H1 (cell line): ENCODE measurements at regions not wholly inside any gene's neighbourhood (a gene's known extent, or its start where the extent isn't known, plus 50 kb on each side); places are given as distances from the start of the nearest gene placed in this dataset.

ENCODE experiments used
- CTCF ChIA-PET: fragments of 300-600 bp; sonication (Branson Sonifier 250); formaldehyde crosslinking; loops from one replicate; lab custom pipeline; 2021; ENCODE audit not compliant: partially characterized antibody; lab: Charles Lee
- POLR2A ChIA-PET: fragments of 300-600 bp; sonication (Branson Sonifier 250); formaldehyde crosslinking; loops from one replicate; lab custom pipeline; 2021; ENCODE audit warnings: inconsistent platforms; ENCODE audit not compliant: partially characterized antibody; lab: Charles Lee
- DNase-seq, 2 experiments: peaks; one replicate each; pipeline versions ENCODE4 v3.0.0 to v3.0.0-alpha.2; 2010 to 2022; ENCODE audit warnings: low spot score in 2 of 2, low read depth in 1 of 2, mixed read lengths in 1 of 2
- FAIRE-seq: peaks from 2 replicates; lab custom pipeline; 2011; peaks lifted over from hg19 to GRCh38; lab: Jason Lieb, UNC
- H2AFZ ChIP-seq: 2 replicates; pipeline ENCODE4 v1.8.1; 2012; ENCODE audit warnings: low read length, inconsistent platforms
- H2AK5ac ChIP-seq: 2 replicates; pipeline ENCODE4 v1.6.1; 2013; ENCODE audit warnings: low read depth, low read length
- H2BK120ac ChIP-seq: replicated peaks from 2 replicates; pipeline ENCODE3; 2013; ENCODE audit warnings: low read depth, low read length, inconsistent platforms
- H2BK12ac ChIP-seq: 2 replicates; pipeline ENCODE4 v1.6.1; 2013; ENCODE audit warnings: low read depth, low read length
- H2BK15ac ChIP-seq: 2 replicates; pipeline ENCODE4 v1.6.1; 2013; ENCODE audit warnings: low read length
- H2BK20ac ChIP-seq: 2 replicates; pipeline ENCODE4 v1.6.1; 2013; ENCODE audit warnings: low read length
- H2BK5ac ChIP-seq: 2 replicates; pipeline ENCODE4 v1.6.1; 2013; ENCODE audit warnings: low read depth, low read length
- H3K14ac ChIP-seq: 2 replicates; pipeline ENCODE4 v1.6.1; 2013; ENCODE audit warnings: inconsistent platforms; ENCODE audit not compliant: insufficient read length
- H3K18ac ChIP-seq: 2 replicates; pipeline ENCODE4 v1.6.1; 2013; ENCODE audit warnings: low read length; ENCODE audit errors: extremely low read depth
- H3K23ac ChIP-seq: 2 replicates; pipeline ENCODE4 v1.6.1; 2013; ENCODE audit warnings: inconsistent platforms; ENCODE audit not compliant: insufficient read length
- H3K23me2 ChIP-seq: 2 replicates; pipeline ENCODE4 v1.6.1; 2013; ENCODE audit warnings: low read depth, low read length
- H3K27ac ChIP-seq: 2 replicates; pipeline ENCODE4 v1.6.1; 2011; ENCODE audit warnings: low read depth, low read length, inconsistent platforms
- H3K27me3 ChIP-seq, 4 experiments: replicated peaks in 1 of 4; 1 replicate in 1 of 4; 2 replicates in 3 of 4; pipeline versions ENCODE4 v1.6.1 to v1.8.1; 2011 to 2013; ENCODE audit warnings: low read length in 3 of 4, mild to moderate bottlenecking in 3 of 4, inconsistent platforms in 2 of 4, mixed read lengths in 2 of 4, moderate library complexity in 1 of 4; ENCODE audit not compliant: control insufficient read depth in 3 of 4, insufficient read depth in 3 of 4; ENCODE audit errors: extremely low read depth in 1 of 4
- H3K36me3 ChIP-seq, 4 experiments: 2 replicates each; pipeline versions ENCODE4 v1.6.1 to v1.8.1; 2011 to 2013; ENCODE audit warnings: mild to moderate bottlenecking in 4 of 4, low read length in 3 of 4, moderate library complexity in 2 of 4, control low read depth in 1 of 4, inconsistent platforms in 1 of 4; ENCODE audit not compliant: insufficient read depth in 4 of 4, control insufficient read depth in 2 of 4
- H3K4ac ChIP-seq: replicated peaks from 2 replicates; pipeline ENCODE3; 2013; ENCODE audit warnings: low read length, low read depth, mixed read lengths, inconsistent platforms; ENCODE audit not compliant: insufficient read length
- H3K4me1 ChIP-seq, 4 experiments: replicated peaks in 1 of 4; 1 replicate in 1 of 4; 2 replicates in 3 of 4; pipeline versions ENCODE4 v1.6.1 to v1.8.1; 2011 to 2013; ENCODE audit warnings: low read length in 3 of 4, inconsistent platforms in 2 of 4, mixed read lengths in 1 of 4; ENCODE audit not compliant: insufficient read depth in 4 of 4, control insufficient read depth in 3 of 4
- H3K4me2 ChIP-seq, 2 experiments: 2 replicates each; pipeline versions ENCODE4 v1.6.1 to v1.8.1; 2011 to 2013; ENCODE audit warnings: low read depth in 2 of 2, low read length in 2 of 2, control low read depth in 1 of 2, inconsistent platforms in 1 of 2, mild to moderate bottlenecking in 1 of 2; ENCODE audit not compliant: insufficient read depth in 1 of 2
- H3K4me3 ChIP-seq, 4 experiments: fragments of 200-600, 300-600 bp in 1 of 4; sonication (generic), shearing (Covaris generic), sonication (Bioruptor Twin) in 1 of 4; 2 replicates each; pipeline versions ENCODE4 v1.5.1 to v1.8.1; 2011 to 2016; ENCODE audit warnings: low read length in 4 of 4, low read depth in 3 of 4, control low read depth in 2 of 4, inconsistent platforms in 2 of 4, mild to moderate bottlenecking in 2 of 4, mixed read lengths in 1 of 4, moderate library complexity in 1 of 4; ENCODE audit not compliant: insufficient read depth in 2 of 4; ENCODE audit errors: extremely low read depth in 1 of 4
- H3K56ac ChIP-seq: replicated peaks from 2 replicates; pipeline ENCODE3; 2013; ENCODE audit warnings: low read depth, mild to moderate bottlenecking, mixed read lengths, low read length, inconsistent platforms; ENCODE audit not compliant: insufficient read length
- H3K79me1 ChIP-seq: 2 replicates; pipeline ENCODE4 v1.6.1; 2013; ENCODE audit warnings: low read depth, low read length, control low read depth
- H3K79me2 ChIP-seq, 2 experiments: 2 replicates each; pipeline versions ENCODE4 v1.6.1 to v1.8.1; 2012 to 2013; ENCODE audit warnings: low read length in 2 of 2, mild to moderate bottlenecking in 2 of 2, inconsistent platforms in 1 of 2; ENCODE audit not compliant: insufficient read depth in 2 of 2, control insufficient read depth in 1 of 2
- H3K9ac ChIP-seq, 4 experiments: replicated peaks in 1 of 4; 1 replicate in 1 of 4; 2 replicates in 3 of 4; pipeline versions ENCODE4 v1.6.1 to v1.8.1; 2011 to 2013; ENCODE audit warnings: low read depth in 3 of 4, low read length in 3 of 4, control low read depth in 2 of 4, mild to moderate bottlenecking in 2 of 4, moderate library complexity in 2 of 4, inconsistent platforms in 1 of 4; ENCODE audit errors: extremely low read depth in 1 of 4
- H3K9me3 ChIP-seq, 2 experiments: 2 replicates each; pipeline versions ENCODE4 v1.6.1 to v1.8.1; 2012 to 2013; ENCODE audit warnings: mild to moderate bottlenecking in 2 of 2, moderate library complexity in 2 of 2, control low read depth in 1 of 2, inconsistent platforms in 1 of 2, low read depth in 1 of 2, low read length in 1 of 2, mixed read lengths in 1 of 2; ENCODE audit not compliant: insufficient read depth in 2 of 2
- H4K20me1 ChIP-seq, 2 experiments: replicated peaks in 1 of 2; 2 replicates each; pipeline versions ENCODE3 to v1.8.1; 2011 to 2013; ENCODE audit warnings: inconsistent platforms in 2 of 2, low read length in 2 of 2, mild to moderate bottlenecking in 1 of 2; ENCODE audit not compliant: insufficient read depth in 2 of 2, control insufficient read depth in 1 of 2
- H4K5ac ChIP-seq: 2 replicates; pipeline ENCODE4 v1.6.1; 2013; ENCODE audit warnings: low read length, low read depth, mixed read lengths, inconsistent platforms; ENCODE audit not compliant: insufficient read length
- H4K8ac ChIP-seq: 2 replicates; pipeline ENCODE4 v1.8.0; 2013; ENCODE audit warnings: mild to moderate bottlenecking, moderate library complexity, low read length, inconsistent platforms; ENCODE audit not compliant: insufficient read depth; ENCODE audit errors: extremely low read depth
- H4K91ac ChIP-seq: replicated peaks from 2 replicates; pipeline ENCODE3; 2013; ENCODE audit warnings: low read length, mixed read lengths, inconsistent platforms; ENCODE audit not compliant: insufficient read length
- SIN3A ChIP-seq, 2 experiments: IDR thresholded peaks in 1 of 2; conservative IDR thresholded peaks in 1 of 2; 2 replicates each; pipeline ENCODE4 v1.6.1; 2011 to 2012; ENCODE audit warnings: low read length in 2 of 2, improper control_type of control experiment in 1 of 2, low read depth in 1 of 2, mild to moderate bottlenecking in 1 of 2
- SP4 ChIP-seq: IDR thresholded peaks from 2 replicates; pipeline ENCODE4 v1.6.1; 2012; ENCODE audit warnings: low read length, inconsistent platforms
- WGBS, 2 experiments: shearing (Covaris generic) in 1 of 2; methylation state at CpG; one replicate each; pipeline versions ENCODE4 v1.1.6 to v1.1.7; 2013 to 2015; ENCODE audit warnings: low lambda C conversion rate in 2 of 2, mixed read lengths in 2 of 2, inconsistent platforms in 1 of 2, low coverage in 1 of 2, missing lambda C conversion rate in 1 of 2; ENCODE audit not compliant: insufficient replicate concordance in 2 of 2, insufficient coverage in 1 of 2, insufficient read length in 1 of 2; ENCODE audit errors: extremely low coverage in 1 of 2, missing lambda C conversion rate in 1 of 2; 5-methylcytosine and 5-hydroxymethylcytosine counted together

DNA sequence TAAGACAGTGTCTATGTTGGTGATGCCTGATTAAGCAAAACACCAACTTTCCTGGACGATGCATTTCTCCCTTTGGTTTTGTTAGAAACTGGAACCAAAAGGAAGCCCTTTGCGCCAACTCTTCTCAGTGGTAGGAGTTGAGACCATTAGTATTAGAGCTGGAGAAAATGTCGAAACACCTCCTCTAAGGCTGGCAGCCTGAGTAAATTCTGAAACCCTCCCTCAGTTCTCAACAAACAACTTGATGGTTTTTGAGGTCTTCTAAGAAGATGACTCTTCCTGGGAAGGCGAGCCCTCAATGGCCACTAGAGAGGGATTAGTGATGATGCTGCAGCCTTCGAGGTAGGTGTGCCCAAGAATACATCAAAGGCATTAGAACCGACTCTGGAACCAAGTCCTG, 78.4 kb upstream of the CCN6 start:
- no peak overlapping the region for H4K5ac ChIP-seq
- no peaks in the 10 kb centered on the region for H3K9me3 ChIP-seq
- H3K18ac ChIP-seq = no peak overlapping the region
- no peak overlapping the region for H4K91ac ChIP-seq
- H3K27ac ChIP-seq = no peak overlapping the region
- H3K23ac ChIP-seq = no peak overlapping the region
- no peak overlapping the region for H4K8ac ChIP-seq
- H3K79me1 ChIP-seq = no peaks in the 10 kb centered on the region
- ChIA-PET CTCF (interaction anchor here (0.7 to 1.7 kb wide), 2 partner anchors 9 to 40 kb away, joined by 3 to 6 read pairs; no protein-coding TSS in a partner anchor), POLR2A (interaction anchor here (1.3 to 1.7 kb wide), 2 partner anchors 9 to 18 kb away, joined by 3 read pairs; no protein-coding TSS in a partner anchor)
- H3K79me2 ChIP-seq = no peaks in the 10 kb centered on the region
- H3K9ac ChIP-seq = no peak overlapping the region
- 98% methylated on average over 6 of the region's 6 CpGs; no CpG with 5 or more reads in 1 of the 2 experiments for WGBS, 2 experiments
- no peak overlapping the region for H2BK5ac ChIP-seq
- no peak overlapping the region for H2BK15ac ChIP-seq
- no peak overlapping the region for H2AFZ ChIP-seq
- no peak for FAIRE-seq
- peaks cover 0 to 3% (median under 1%) of the 10 kb centered on the region in 4 experiments; a peak in 2 of 7 replicates for H3K4me1 ChIP-seq
- DNase-seq = no peak
- no peaks in the 10 kb centered on the region for H4K20me1 ChIP-seq
- H2BK12ac ChIP-seq = no peak overlapping the region
- H3K27me3 ChIP-seq = no peaks in the 10 kb centered on the region; a peak in 1 of 7 replicates
- no peak overlapping the region for H3K4me2 ChIP-seq
- no peak overlapping the region for H2BK120ac ChIP-seq
- TF ChIP-seq SP4 (no peak), SIN3A (conservative IDR thresholded peaks at IDR 0.05 in 1 of 2, IDR thresholded peaks at IDR 0.05 in 1 of 2; ENCODE audit: low read depth in 1 of 2, low read length in 2 of 2) (no peak)
- no peak overlapping the region for H3K14ac ChIP-seq
- no peak overlapping the region for H2AK5ac ChIP-seq
- no peak overlapping the region for H3K4me3 ChIP-seq
- no peak overlapping the region for H2BK20ac ChIP-seq
- H3K56ac ChIP-seq = no peak overlapping the region
- no peaks in the 10 kb centered on the region; the same call in 1 of the 2 replicates for H3K23me2 ChIP-seq
- H3K36me3 ChIP-seq = no peaks in the 10 kb centered on the region
- no peak overlapping the region for H3K4ac ChIP-seq
